Naive thymus-derived CD8-positive, alpha-beta T cell (primary cell): ENCODE measurements at regions not wholly inside any gene's neighbourhood (a gene's known extent, or its start where the extent isn't known, plus 50 kb on each side); places are given as distances from the start of the nearest gene placed in this dataset.
"Not testable (repeated sequence)": the region's sequence is repeated elsewhere in the genome, so short reads cannot be mapped to it uniquely, and the experiment has no call there.

Experiments used
- ATAC-seq, 2 donors: fragments of 150-1000 bp; cut with Tn5 transposase in 1 of 2; sonication (Bioruptor Pico), chemical (Tn5 transposase) in 1 of 2; 1 replicate in 1 of 2; 2 replicates in 1 of 2; pipeline ENCODE4 v1.10.0; 2021; ENCODE audit warnings: mild to moderate bottlenecking in 2 of 2, moderate library complexity in 2 of 2
- POLR2A ChIA-PET: fragments of 350-600 bp; sonication (Branson Sonifier 250); formaldehyde crosslinking; loops from one replicate; lab custom pipeline; 2021; ENCODE audit warnings: antibody characterized with exemption; lab: Charles Lee
- DNase-seq, 10 donors: peaks; one replicate each; pipeline versions ENCODE4 v3.0.0 to v3.0.0-alpha.2; 2020 to 2022
- H3K27ac Mint-ChIP-seq, 10 donors: one replicate each; pipeline ENCODE4 v1.8.0; 2020 to 2022; ENCODE audit warnings: mild to moderate bottlenecking in 10 of 10, mixed read lengths in 10 of 10, moderate library complexity in 4 of 10, inconsistent platforms in 1 of 10
- H3K27me3 Mint-ChIP-seq, 5 donors: one replicate each; pipeline ENCODE4 v1.8.0; 2021 to 2022; ENCODE audit warnings: mixed read lengths in 5 of 5
- H3K36me3 Mint-ChIP-seq, 3 donors: one replicate each; pipeline ENCODE4 v1.8.0; 2020 to 2022; ENCODE audit warnings: mixed read lengths in 3 of 3, mild to moderate bottlenecking in 2 of 3, inconsistent platforms in 1 of 3
- H3K4me1 Mint-ChIP-seq, 4 donors: one replicate each; pipeline ENCODE4 v1.8.0; 2021 to 2022; ENCODE audit warnings: mixed read lengths in 4 of 4
- H3K4me3 Mint-ChIP-seq, 10 donors: one replicate each; pipeline ENCODE4 v1.8.0; 2020 to 2022; ENCODE audit warnings: mild to moderate bottlenecking in 10 of 10, mixed read lengths in 10 of 10, moderate library complexity in 6 of 10, inconsistent platforms in 1 of 10
- H3K9me3 Mint-ChIP-seq, 9 donors: one replicate each; pipeline ENCODE4 v1.8.0; 2020 to 2022; ENCODE audit warnings: mixed read lengths in 9 of 9, mild to moderate bottlenecking in 3 of 9, inconsistent platforms in 1 of 9, moderate library complexity in 1 of 9

- Mint-ChIP-seq H3K9me3 (peaks cover 0 to 11% (median 2%) of the 10 kb centered on the region in 9 donors), H3K27me3 (no peaks in the 10 kb centered on the region), H3K27ac (no peak overlapping the region), H3K4me1 (no peaks in the 10 kb centered on the region), H3K4me3 (no peak overlapping the region), H3K36me3 (no peaks in the 10 kb centered on the region)
- DNase-seq (no peak), ATAC-seq (no peak)
- POLR2A ChIA-PET = no interaction called here
These were observed 250.7 kb upstream of the LINC00305 start for GRCh38 chr18:64399566-64399965.

GRCh38 chr18:64398320-64398719 is 249.4 kb upstream of the LINC00305 start:
- ATAC-seq (no peak), DNase-seq (no peak)
- no peaks in the 10 kb centered on the region for H3K36me3 Mint-ChIP-seq
- H3K27ac Mint-ChIP-seq = no peak overlapping the region
- POLR2A ChIA-PET = interaction anchor here (0.6 kb wide), 1 partner anchor 1538 kb away, joined by 3 read pairs; no protein-coding TSS in a partner anchor
- peaks cover 0 to 12% (median 2%) of the 10 kb centered on the region in 9 donors for H3K9me3 Mint-ChIP-seq
- H3K27me3 Mint-ChIP-seq = no peaks in the 10 kb centered on the region
- H3K4me3 Mint-ChIP-seq = no peak overlapping the region
- no peaks in the 10 kb centered on the region for H3K4me1 Mint-ChIP-seq

- Mint-ChIP-seq H3K4me1 (no peaks in the 10 kb centered on the region), H3K27me3 (no peaks in the 10 kb centered on the region), H3K27ac (no peak overlapping the region), H3K4me3 (no peak overlapping the region), H3K9me3 (peaks cover 0 to 14% (median 4%) of the 10 kb centered on the region in 9 donors), H3K36me3 (no peaks in the 10 kb centered on the region)
- DNase-seq (no peak), ATAC-seq (no peak)
- POLR2A ChIA-PET = no interaction called here
These were observed 243.3 kb upstream of the LINC00305 start for GRCh38 chr18:64392202-64392601.

GRCh38 chr18:64384101-64384500 is 235.2 kb upstream of the LINC00305 start:
- ATAC-seq (no peak), DNase-seq (no peak)
- Mint-ChIP-seq H3K27ac (no peak overlapping the region), H3K4me1 (peaks cover 0 to 2% (median 0%) of the 10 kb centered on the region in 4 donors), H3K36me3 (no peaks in the 10 kb centered on the region), H3K27me3 (no peaks in the 10 kb centered on the region), H3K9me3 (peaks cover 0 to 10% (median 0%) of the 10 kb centered on the region in 9 donors), H3K4me3 (no peak overlapping the region)
- POLR2A ChIA-PET = no interaction called here

GRCh38 chr18:64380117-64380516 is 231.2 kb upstream of the LINC00305 start:
- ATAC-seq (no peak), DNase-seq (no peak)
- no peaks in the 10 kb centered on the region for H3K27me3 Mint-ChIP-seq
- no peak overlapping the region for H3K27ac Mint-ChIP-seq
- peaks cover 0 to 2% (median 0%) of the 10 kb centered on the region in 4 donors for H3K4me1 Mint-ChIP-seq
- POLR2A ChIA-PET = no interaction called here
- H3K9me3 Mint-ChIP-seq = peaks cover 0 to 27% (median 6%) of the 10 kb centered on the region in 9 donors
- no peaks in the 10 kb centered on the region for H3K36me3 Mint-ChIP-seq
- H3K4me3 Mint-ChIP-seq = no peak overlapping the region

- POLR2A ChIA-PET = no interaction called here
- DNase-seq (no peak), ATAC-seq (no peak)
- no peaks in the 10 kb centered on the region for H3K36me3 Mint-ChIP-seq
- H3K27me3 Mint-ChIP-seq = no peaks in the 10 kb centered on the region
- peaks cover 0 to 2% (median 0%) of the 10 kb centered on the region in 4 donors for H3K4me1 Mint-ChIP-seq
- no peak overlapping the region for H3K4me3 Mint-ChIP-seq
- peaks cover 0 to 31% (median 6%) of the 10 kb centered on the region in 9 donors for H3K9me3 Mint-ChIP-seq
- no peak overlapping the region for H3K27ac Mint-ChIP-seq
These were observed 230.8 kb upstream of the LINC00305 start for GRCh38 chr18:64379662-64380061.

GRCh38 chr18:64377446-64377845 is 228.6 kb upstream of the LINC00305 start:
- Mint-ChIP-seq H3K27ac (no peak overlapping the region), H3K4me3 (no peak overlapping the region), H3K36me3 (no peaks in the 10 kb centered on the region), H3K27me3 (no peaks in the 10 kb centered on the region), H3K4me1 (peaks cover 0 to 2% (median 0%) of the 10 kb centered on the region in 4 donors), H3K9me3 (peaks cover 0 to 32% (median 6%) of the 10 kb centered on the region in 9 donors)
- DNase-seq (no peak), ATAC-seq (no peak)
- POLR2A ChIA-PET = no interaction called here

GRCh38 chr18:64372850-64373249 is 224.0 kb upstream of the LINC00305 start:
- POLR2A ChIA-PET = no interaction called here
- H3K4me1 Mint-ChIP-seq = no peaks in the 10 kb centered on the region

GRCh38 chr18:64369830-64370440 is 221.0 kb upstream of the LINC00305 start:
- H3K27me3 Mint-ChIP-seq, POLR2A ChIA-PET, H3K36me3 Mint-ChIP-seq, DNase-seq, H3K27ac Mint-ChIP-seq, H3K4me3 Mint-ChIP-seq, H3K9me3 Mint-ChIP-seq, H3K4me1 Mint-ChIP-seq, ATAC-seq: not testable (repeated sequence)

More at GRCh38 chr18:64372850-64373249, 224.0 kb upstream of the LINC00305 start:
- H3K27ac Mint-ChIP-seq = no peak overlapping the region
- no peak overlapping the region for H3K4me3 Mint-ChIP-seq
- DNase-seq (no peak), ATAC-seq (no peak)
- H3K27me3 Mint-ChIP-seq = no peaks in the 10 kb centered on the region
- H3K36me3 Mint-ChIP-seq = no peaks in the 10 kb centered on the region
- peaks cover 0 to 27% (median 7%) of the 10 kb centered on the region in 9 donors for H3K9me3 Mint-ChIP-seq

GRCh38 chr18:64365106-64365505 is 216.2 kb upstream of the LINC00305 start:
- Mint-ChIP-seq H3K27ac (no peak overlapping the region), H3K9me3 (peaks cover 0 to 24% (median 5%) of the 10 kb centered on the region in 9 donors)
- no peak for DNase-seq

GRCh38 chr18:64337673-64338072 is 188.8 kb upstream of the LINC00305 start:
- H3K27ac Mint-ChIP-seq = no peak overlapping the region
- H3K27me3 Mint-ChIP-seq = no peaks in the 10 kb centered on the region
- H3K9me3 Mint-ChIP-seq = peaks cover 0 to 5% (median 0%) of the 10 kb centered on the region in 9 donors
- DNase-seq (no peak), ATAC-seq (no peak)
- no peaks in the 10 kb centered on the region for H3K36me3 Mint-ChIP-seq
- no peak overlapping the region for H3K4me3 Mint-ChIP-seq
- H3K4me1 Mint-ChIP-seq = no peaks in the 10 kb centered on the region
- POLR2A ChIA-PET = no interaction called here

More at GRCh38 chr18:64365106-64365505, 216.2 kb upstream of the LINC00305 start:
- H3K27me3 Mint-ChIP-seq = peaks cover 0 to 2% (median 0%) of the 10 kb centered on the region in 5 donors
- POLR2A ChIA-PET = no interaction called here
- no peak overlapping the region for H3K4me3 Mint-ChIP-seq
- no peaks in the 10 kb centered on the region for H3K4me1 Mint-ChIP-seq
- ATAC-seq = no peak
- no peaks in the 10 kb centered on the region for H3K36me3 Mint-ChIP-seq

- Mint-ChIP-seq H3K36me3 (no peaks in the 10 kb centered on the region), H3K27ac (no peak overlapping the region), H3K27me3 (no peaks in the 10 kb centered on the region), H3K4me1 (no peaks in the 10 kb centered on the region), H3K4me3 (no peak overlapping the region), H3K9me3 (peaks cover 0 to 5% (median 0%) of the 10 kb centered on the region in 9 donors)
- POLR2A ChIA-PET = no interaction called here
- DNase-seq (no peak), ATAC-seq (no peak)
These were observed 188.1 kb upstream of the LINC00305 start for GRCh38 chr18:64337018-64337417.

- Mint-ChIP-seq H3K9me3 (peaks cover 0 to 4% (median 2%) of the 10 kb centered on the region in 9 donors), H3K27ac (no peak overlapping the region)
These were observed 185.9 kb upstream of the LINC00305 start for GRCh38 chr18:64334748-64335147.

GRCh38 chr18:64333584-64333983 is 184.7 kb upstream of the LINC00305 start:
- ATAC-seq (no peak), DNase-seq (no peak)
- POLR2A ChIA-PET = no interaction called here
- Mint-ChIP-seq H3K4me1 (no peaks in the 10 kb centered on the region), H3K9me3 (peaks cover 0 to 5% (median 2%) of the 10 kb centered on the region in 9 donors), H3K27me3 (no peaks in the 10 kb centered on the region), H3K4me3 (no peak overlapping the region), H3K27ac (no peak overlapping the region), H3K36me3 (no peaks in the 10 kb centered on the region)

More at GRCh38 chr18:64334748-64335147, 185.9 kb upstream of the LINC00305 start:
- Mint-ChIP-seq H3K4me3 (no peak overlapping the region), H3K27me3 (no peaks in the 10 kb centered on the region), H3K4me1 (no peaks in the 10 kb centered on the region), H3K36me3 (no peaks in the 10 kb centered on the region)
- DNase-seq (no peak), ATAC-seq (no peak)
- POLR2A ChIA-PET = no interaction called here
